Islet of Langerhans (tissue), 1 donor: ENCODE measurements at regions not wholly inside any gene's neighbourhood (a gene's known extent, or its start where the extent isn't known, plus 50 kb on each side); places are given as distances from the start of the nearest gene placed in this dataset.
"Not testable (repeated sequence)": the region's sequence is repeated elsewhere in the genome, so short reads cannot be mapped to it uniquely, and the experiment has no call there.

Source experiments
- FAIRE-seq: peaks from one replicate; lab custom pipeline; 2011; peaks lifted over from hg19 to GRCh38; lab: Jason Lieb, UNC

DNA sequence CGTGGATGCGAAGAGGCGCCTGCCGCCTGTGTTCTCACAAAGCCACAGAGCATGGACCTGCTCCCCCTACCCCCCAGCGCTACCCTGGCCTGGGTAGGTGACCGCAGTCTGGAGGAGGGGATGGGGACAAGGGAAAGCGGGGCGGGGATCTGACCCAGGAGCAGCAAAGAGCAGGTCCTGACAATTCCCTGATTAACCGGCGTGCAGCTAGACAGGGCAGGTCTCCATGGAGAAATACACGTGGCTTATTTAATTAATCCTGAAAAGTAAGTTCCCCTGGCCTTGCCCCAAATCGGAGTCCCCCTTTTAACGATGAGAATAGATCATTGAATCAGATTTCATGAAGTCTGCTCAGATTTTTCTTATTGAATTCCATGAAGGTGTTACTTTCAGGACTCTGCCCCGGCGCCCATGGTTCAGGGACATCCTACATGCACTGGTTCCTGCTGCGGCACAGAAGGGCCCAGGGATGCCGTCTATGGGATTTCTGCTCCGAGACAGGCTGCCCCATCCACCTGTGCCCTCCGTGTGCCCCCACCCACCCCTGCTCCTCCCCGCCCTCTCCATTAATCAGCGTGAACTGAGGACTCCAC is 251.0 kb upstream of the SFSWAP start:
- FAIRE-seq, result no peak

- FAIRE-seq, result no peak
These were observed 250.4 kb upstream of the SFSWAP start for GRCh38 chr12:131460520-131460919.

DNA sequence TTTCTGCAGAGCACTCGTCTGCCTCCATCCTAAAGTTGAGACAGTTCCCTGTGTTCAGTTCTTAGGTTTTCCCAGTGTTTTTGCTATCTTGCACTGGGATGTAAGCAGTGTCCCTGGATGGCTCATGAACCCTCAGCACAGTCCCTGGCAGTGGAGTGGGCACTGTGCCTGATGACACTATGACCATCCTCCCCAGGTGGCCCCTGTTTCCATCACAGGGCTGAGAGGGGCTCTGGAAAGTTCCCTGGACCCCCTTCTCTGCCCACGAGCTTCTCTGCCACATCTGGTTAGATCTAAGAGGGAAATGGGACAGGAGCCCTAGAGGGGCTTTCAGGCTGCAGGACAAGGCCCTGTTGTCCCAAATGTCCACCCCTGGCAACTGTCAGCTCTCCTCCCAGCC is 249.8 kb upstream of the SFSWAP start:
- no peak for FAIRE-seq

GRCh38 chr12:131463174-131463573 is 247.7 kb upstream of the SFSWAP start:
- no peak for FAIRE-seq

DNA sequence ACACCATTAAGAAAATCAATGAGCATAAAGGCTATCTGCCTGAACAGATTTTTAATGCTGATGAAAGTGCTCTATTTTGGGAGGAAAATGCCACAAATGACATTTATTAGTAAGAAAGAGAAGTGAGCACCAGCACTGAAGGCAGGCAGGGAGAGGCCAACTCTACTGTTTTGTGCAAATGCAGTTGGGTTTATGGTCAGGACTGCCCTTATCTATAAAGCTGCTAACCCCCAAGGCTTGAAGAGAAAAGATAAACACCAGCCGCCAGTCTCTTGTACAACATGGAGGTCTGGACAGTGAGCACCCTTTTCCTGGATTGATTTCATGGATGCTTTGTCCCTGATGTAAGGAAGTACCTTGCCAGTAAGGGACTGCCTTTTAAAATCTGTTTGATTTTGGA is 246.8 kb upstream of the SFSWAP start:
- no peak for FAIRE-seq

DNA sequence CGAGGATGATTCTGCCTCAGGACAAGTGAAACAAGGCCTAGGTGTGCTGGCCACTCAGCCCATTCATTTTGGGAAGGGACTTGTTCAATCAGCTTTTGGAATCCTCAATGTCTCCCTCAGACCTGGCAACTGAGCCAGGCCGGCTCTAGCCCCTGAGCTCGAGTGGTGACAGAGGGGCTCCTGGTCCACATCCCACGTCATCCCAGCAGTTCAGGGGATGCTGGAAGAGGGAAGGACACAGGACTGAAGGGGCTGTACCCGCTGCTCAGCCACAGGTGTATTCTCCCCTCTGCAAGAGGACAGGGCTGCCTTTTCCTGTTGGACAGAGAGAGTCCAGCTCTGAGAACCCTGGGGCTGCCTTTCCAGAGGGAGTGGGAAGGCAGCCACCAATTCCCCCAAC is 244.6 kb upstream of the SFSWAP start:
- no peak for FAIRE-seq

DNA sequence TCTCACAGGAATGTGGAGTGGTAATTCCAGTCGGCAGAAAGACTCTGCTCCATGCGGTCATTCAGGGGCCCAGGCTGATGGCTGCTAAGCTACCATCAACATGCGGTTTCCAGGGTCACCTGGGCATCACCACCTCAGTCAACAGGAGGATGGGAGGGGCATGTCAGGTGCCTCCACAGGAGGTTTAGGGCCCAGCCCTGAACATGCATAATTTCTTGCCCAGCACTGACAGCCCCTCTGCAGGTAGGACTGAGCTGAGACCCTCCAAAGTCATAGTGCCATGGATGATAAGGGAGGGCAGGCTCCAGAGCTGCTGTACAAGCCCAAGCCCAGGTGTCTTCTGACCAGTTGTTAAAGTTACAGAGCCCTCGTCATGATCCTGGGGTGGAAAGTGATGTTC is 244.0 kb upstream of the SFSWAP start:
- FAIRE-seq, result no peak

GRCh38 chr12:131468206-131468605 is 242.7 kb upstream of the SFSWAP start:
- FAIRE-seq, result no peak

- FAIRE-seq, result not testable (repeated sequence)
These were observed 240.9 kb upstream of the SFSWAP start for GRCh38 chr12:131469945-131470344.

GRCh38 chr12:131471271-131471905 is 239.5 kb upstream of the SFSWAP start:
- FAIRE-seq, result no peak

- no peak for FAIRE-seq
These were observed 238.8 kb upstream of the SFSWAP start for GRCh38 chr12:131471946-131472732.

- FAIRE-seq, result no peak
These were observed 237.6 kb upstream of the SFSWAP start for GRCh38 chr12:131473261-131473660.

GRCh38 chr12:131473741-131474709 is 236.9 kb upstream of the SFSWAP start:
- FAIRE-seq, result no peak

- not testable (repeated sequence) for FAIRE-seq
These were observed 235.9 kb upstream of the SFSWAP start for GRCh38 chr12:131475012-131475411.

GRCh38 chr12:131477613-131478012 is 233.3 kb upstream of the SFSWAP start:
- FAIRE-seq, result no peak

DNA sequence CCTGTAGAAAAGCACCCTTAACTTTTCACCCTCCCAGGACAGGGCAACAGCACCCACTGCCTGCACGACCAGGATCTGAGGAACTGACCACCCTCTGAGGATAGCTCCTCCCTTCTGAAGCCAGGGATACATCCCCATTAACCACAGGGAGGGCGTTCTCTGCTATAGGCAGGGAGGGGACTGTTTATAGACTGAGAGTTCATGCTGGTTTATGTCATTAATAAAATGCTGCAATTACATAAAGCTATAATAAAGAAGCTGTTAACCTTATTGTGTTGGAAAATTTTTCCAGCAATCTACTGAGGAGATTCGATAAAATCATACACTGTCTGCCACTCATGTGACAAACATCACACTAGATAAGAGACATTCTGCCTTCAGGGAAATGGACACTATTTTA is 232.4 kb upstream of the SFSWAP start:
- FAIRE-seq, result no peak

GRCh38 chr12:131482199-131482598 is 228.7 kb upstream of the SFSWAP start:
- FAIRE-seq, result no peak

DNA sequence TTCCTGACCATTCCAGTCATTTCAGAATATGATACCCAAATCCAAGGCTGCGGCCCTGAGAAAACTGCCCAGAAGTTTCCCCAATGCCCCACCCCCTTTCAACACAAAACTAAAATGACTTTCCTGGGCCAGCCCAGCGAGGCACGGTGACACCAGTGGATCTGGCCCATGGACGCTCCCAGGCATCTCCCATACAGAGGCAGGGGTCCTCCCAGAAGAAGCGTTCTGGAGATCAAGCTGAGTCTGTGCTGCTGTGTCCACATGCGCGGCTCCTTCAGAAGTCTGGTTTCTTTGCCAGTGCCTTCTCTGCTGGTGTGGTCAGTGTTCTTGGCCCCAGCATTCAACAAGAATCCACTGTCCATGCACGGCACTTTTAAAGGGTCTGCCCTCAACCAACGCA is 228.2 kb upstream of the SFSWAP start:
- FAIRE-seq, result no peak

- FAIRE-seq, result no peak
These were observed 224.2 kb upstream of the SFSWAP start for GRCh38 chr12:131486451-131487230.

DNA sequence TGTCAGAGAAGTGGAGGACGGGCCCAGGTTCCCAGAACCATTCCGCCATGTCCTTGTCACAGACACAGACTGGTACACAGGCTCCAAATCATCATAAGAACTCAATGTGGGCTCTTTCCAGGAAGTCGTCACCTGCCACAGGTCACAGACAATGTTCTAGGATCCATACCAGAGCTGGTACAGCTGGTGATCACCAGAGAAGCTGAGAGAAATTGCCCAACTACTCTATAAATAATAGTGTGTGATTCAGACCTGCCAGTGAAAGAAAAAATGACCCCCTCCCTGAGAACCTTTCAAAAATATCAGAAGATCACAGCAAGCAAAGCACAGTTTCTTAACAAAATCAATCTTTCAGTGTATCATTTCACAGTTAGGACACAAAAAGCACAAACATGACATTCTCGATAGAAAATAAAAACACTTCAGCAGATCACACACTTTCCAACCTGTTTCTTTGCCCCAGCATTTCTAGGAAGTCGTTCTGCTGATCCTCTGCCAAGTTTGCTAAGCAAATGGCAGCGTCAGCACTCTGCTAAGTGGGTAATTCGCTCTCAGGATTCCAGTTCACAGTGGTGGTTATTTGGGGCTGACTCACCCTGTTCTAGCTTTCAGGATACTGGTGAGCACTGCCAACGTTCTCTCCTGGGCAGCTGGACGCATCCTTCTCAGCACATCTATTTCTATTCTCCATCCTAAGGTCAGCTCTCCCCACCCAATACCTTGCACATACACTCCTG is 223.3 kb upstream of the SFSWAP start:
- FAIRE-seq, result no peak

- FAIRE-seq, result no peak
These were observed 221.2 kb upstream of the SFSWAP start for GRCh38 chr12:131489718-131490117.
